GM21825 (cell line): ENCODE measurements at regions not wholly inside any gene's neighbourhood (a gene's known extent, or its start where the extent isn't known, plus 50 kb on each side); places are given as distances from the start of the nearest gene placed in this dataset.
"Not testable (repeated sequence)": the region's sequence is repeated elsewhere in the genome, so short reads cannot be mapped to it uniquely, and the experiment has no call there.

ENCODE experiments used
- ATAC-seq: cut with Tn5 transposase; IDR thresholded peaks from one replicate; pipeline ENCODE4 v1.9.1; 2021; ENCODE audit warnings: mild to moderate bottlenecking, moderate library complexity; ENCODE audit not compliant: unreplicated experiment

- no peak for ATAC-seq
Measured at GRCh38 chr15:66882251-66883020, 180.4 kb downstream of the SMAD6 start.

- ATAC-seq: no peak
Measured at GRCh38 chr15:66883284-66883911, 181.4 kb downstream of the SMAD6 start.

- ATAC-seq: no peak
Measured at GRCh38 chr15:66884115-66884622, 181.2 kb upstream of the SMAD3 start.

GRCh38 chr15:66884661-66885237 lies 180.7 kb upstream of the SMAD3 start:
- ATAC-seq: no peak

GRCh38 chr15:66885281-66885915 lies 180.0 kb upstream of the SMAD3 start:
- ATAC-seq: no peak

- ATAC-seq: no peak
Measured at GRCh38 chr15:66886241-66886675, 179.1 kb upstream of the SMAD3 start.

- ATAC-seq: no peak
Measured at GRCh38 chr15:66886686-66887273, 178.6 kb upstream of the SMAD3 start.

- not testable (repeated sequence) for ATAC-seq
Measured at GRCh38 chr15:66889298-66889697, 176.1 kb upstream of the SMAD3 start.

- ATAC-seq: no peak
Measured at GRCh38 chr15:66891776-66892175, 173.6 kb upstream of the SMAD3 start.

GRCh38 chr15:66893294-66893693 lies 172.1 kb upstream of the SMAD3 start:
- no peak for ATAC-seq

- no peak for ATAC-seq
Measured at GRCh38 chr15:66894363-66894762, 171.0 kb upstream of the SMAD3 start.

GRCh38 chr15:66894986-66895780 lies 170.2 kb upstream of the SMAD3 start:
- no peak for ATAC-seq

GRCh38 chr15:66895794-66896453 lies 169.5 kb upstream of the SMAD3 start:
- no peak for ATAC-seq

- ATAC-seq: no peak
Measured at GRCh38 chr15:66896611-66897010, 168.8 kb upstream of the SMAD3 start.

- ATAC-seq: no peak
Measured at GRCh38 chr15:66897416-66897815, 168.0 kb upstream of the SMAD3 start.

- no peak for ATAC-seq
Measured at GRCh38 chr15:66897971-66898370, 167.4 kb upstream of the SMAD3 start.

- no peak for ATAC-seq
Measured at GRCh38 chr15:66898656-66899386, 166.6 kb upstream of the SMAD3 start.

- ATAC-seq: no peak
Measured at GRCh38 chr15:66899555-66900350, 165.6 kb upstream of the SMAD3 start.
